ENCODE measurements at regions not wholly inside any gene's neighbourhood (a gene's known extent, or its start where the extent isn't known, plus 50 kb on each side); places are given as distances from the start of the nearest gene placed in this dataset.
"Not testable (repeated sequence)": the region's sequence is repeated elsewhere in the genome, so short reads cannot be mapped to it uniquely, and the experiment has no call there.

DNA sequence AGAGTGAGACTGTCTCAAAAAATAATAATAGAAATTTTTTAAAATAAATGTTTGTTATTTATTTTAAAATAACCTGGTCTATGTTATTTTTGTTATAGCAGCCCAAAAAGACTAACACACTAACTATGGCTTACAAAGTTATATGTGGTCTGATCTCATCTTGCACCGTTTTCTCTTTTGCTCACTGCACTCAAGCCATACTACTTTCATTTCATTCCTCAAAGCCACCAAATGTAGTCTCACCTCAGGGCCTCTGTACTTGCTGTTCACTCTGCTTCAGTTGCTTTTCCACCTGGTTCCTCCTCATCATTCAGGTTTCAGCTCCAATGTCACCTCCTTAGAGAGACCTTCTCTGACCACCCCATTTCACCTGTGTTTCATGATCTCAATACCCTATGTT, 55.2 kb upstream of the MDM1 start:
- DNase-seq (ENCODE audit: low read depth, low spot score), result no peak

DNA sequence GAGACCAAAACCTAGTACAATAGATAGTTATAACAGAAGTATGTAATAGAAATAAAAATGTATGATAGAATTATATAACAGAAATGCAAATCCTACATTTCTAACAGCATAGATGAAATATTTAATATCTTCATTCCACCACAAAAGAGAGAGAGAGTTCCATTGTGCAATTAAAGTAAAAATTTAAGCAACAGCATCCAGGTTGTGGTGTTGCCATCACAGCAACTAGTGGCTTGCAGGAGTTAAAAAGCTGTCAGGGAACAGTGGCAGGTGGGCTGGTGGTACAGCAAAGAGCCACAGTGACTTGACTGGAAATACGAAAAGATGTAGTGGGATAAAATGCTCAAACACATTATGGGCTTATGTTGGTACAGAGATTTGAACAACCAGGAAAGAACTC, 57.1 kb upstream of the MDM1 start:
- DNase-seq (ENCODE audit: low read depth, low spot score), result no peak

DNA sequence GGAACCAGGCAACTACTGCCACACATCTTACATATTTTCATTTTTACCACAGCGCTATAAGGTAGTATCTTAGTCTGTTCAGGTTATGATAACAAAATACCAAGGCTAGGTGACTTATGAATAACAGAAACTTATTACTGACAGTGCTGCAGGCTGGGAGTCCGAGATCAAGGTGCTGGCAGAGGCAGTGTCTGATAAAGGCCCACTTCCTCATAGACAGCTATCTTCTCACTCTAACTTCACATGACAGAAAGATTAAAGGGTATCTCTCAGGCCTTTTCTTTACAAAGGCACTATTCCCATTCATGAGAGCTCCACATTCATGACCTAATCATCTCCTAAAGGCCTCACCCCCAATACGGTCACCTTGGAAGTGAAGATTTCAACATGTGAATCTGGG, 59.8 kb upstream of the MDM1 start:
- no peak for DNase-seq (ENCODE audit: low read depth, low spot score)

DNA sequence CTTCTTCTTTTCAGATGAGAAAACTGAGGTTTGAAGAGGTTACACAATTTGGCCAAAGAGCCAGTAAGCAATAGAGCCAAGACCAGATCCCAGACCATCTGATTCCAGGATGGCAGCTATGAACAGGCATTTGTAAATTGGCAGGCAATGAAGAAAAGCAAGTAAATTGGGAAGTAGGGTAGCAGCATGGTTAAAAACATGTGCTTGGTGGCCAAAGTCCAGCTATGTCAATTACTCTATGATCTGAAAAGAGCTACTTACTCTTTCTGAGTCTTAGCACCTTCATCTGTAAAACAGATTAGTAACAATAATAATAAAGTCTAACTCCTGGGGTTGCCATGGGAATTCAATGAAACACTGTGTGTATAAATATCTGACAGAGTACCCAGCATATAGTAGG, 60.2 kb upstream of the MDM1 start:
- no peak for DNase-seq (ENCODE audit: low read depth, low spot score)

DNA sequence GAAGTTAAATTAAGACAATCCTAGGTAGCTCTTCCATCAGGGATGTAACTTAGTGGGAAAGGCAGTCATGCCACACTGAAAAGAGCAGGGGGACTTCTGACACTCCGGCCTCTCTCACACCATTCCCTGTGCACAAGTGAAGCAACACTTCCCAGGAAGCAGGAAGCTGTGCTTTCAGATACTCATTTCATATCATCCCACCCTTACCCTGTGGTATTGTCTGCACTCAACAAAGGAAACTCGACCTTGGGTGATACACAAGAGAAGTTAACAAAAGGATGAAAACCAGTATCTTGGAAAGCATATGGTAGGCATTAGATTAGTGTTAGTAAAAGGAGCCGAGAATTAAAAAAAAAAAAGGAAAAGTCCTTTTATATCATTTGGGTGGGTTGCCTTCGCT, 61.3 kb upstream of the MDM1 start:
- no peak for DNase-seq (ENCODE audit: low read depth, low spot score)

DNA sequence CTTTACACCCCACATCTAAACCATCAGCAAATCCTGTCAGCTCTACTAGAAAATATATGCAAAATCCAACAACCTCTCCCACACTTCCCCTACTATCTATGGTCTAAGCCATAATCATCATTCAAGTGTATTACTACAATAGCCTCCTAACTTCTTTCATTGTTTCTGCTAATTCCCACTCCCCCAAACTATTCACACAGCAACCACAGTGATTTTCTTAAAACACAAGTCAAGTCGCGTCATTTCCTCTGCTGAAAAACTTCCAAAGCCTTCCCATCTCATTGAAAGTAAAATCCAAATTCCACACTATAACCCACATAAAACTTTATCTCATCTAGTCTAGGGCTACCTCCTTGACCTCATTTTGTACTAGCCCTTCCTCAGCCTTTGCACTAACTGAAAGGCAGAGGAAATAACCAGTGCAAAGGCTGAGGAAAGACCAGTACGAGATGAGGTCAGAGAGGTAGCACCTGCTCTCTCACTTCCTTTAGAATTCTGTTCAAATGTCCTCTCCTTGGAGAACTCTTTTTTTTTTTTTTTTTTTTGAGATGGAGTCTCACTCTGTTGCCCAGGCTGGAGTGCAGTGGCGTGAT, 65.5 kb upstream of the MDM1 start:
- DNase-seq (ENCODE audit: low read depth, low spot score), result no peak

DNA sequence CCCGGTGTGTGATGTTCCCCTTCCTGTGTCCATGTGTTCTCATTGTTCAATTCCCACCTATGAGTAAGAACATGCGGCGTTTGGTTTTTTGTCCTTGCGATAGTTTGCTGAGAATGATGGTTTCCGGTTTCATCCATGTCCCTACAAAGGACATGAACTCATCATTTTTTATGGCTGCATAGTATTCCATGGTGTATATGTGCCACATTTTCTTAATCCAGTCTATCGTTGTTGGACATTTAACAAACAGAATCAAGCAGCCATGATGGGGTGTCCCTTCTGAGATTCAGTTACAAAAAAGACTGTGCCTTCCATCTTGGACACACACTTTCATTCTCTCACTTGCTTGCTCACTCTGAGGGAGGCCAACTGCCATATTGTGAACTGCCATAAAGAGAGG, 66.5 kb upstream of the MDM1 start:
- DNase-seq (ENCODE audit: low read depth, low spot score), result not testable (repeated sequence)

DNA sequence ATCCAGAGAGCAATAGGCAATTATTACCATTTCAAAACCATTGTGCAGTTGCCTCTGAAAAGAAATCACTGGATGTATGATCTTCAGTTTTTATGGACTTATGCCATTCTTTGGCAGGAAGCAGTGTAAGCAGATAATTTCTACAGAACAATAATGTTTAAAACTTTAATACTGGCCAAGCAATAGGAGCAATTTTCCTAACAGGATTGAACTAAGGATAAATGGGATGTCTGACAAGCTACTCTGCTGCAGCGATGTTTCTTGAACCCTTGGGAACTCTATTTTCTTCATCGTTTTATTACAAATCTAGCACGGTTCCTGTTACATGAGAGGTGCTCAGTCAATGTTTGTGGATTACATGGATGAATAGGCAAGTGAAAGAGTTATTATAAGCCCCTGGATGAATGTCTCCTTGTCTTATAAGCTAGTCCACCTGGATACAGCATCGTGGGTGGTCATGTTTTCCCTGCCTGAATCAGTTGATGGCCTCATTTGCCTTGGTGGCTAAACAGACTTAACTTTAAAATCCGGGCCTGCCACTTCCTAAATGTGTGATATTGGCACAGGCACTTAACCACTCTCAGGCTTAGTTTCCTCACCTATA, 68.2 kb upstream of the MDM1 start:
- DNase-seq (ENCODE audit: low read depth, low spot score), result no peak

DNA sequence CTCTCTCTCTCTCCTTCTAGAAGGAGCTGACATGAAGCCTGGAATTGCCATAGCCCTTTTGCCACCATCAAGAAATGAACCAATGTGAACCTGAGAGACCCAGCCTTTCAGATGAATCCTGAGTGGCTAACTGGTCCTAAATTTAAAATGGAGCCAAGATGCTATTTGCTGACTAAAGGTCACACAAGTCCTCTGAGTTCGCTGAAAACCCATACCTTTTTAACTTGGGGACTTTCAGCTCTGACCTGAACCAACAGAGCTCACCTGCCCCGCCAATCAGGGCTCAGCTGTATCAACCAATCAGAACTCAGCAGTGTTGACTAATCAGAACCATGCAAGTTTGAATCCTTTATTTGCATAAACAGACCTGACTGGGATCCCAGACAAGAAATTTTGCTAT, 70.3 kb upstream of the MDM1 start:
- DNase-seq (ENCODE audit: low read depth, low spot score), result no peak

DNA sequence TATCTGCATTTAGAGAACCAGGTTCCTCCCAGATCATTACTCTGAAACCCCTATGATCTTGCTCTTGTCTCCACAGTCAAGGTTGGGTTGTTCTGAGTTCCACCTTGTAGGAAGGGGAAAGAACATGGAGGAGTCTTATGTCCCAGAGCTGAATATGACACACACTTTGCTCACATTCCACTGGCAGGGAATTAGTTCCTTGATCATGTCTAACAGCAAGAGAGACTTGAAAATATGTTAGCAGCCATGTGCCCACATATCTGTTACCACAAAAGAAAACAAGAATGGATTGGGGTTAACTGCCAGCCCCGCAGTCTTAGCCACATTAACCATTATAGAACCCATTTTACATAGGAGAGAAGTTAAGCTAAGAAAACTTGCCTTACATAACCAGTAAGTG, 71.1 kb upstream of the MDM1 start:
- no peak for DNase-seq (ENCODE audit: low read depth, low spot score)

DNA sequence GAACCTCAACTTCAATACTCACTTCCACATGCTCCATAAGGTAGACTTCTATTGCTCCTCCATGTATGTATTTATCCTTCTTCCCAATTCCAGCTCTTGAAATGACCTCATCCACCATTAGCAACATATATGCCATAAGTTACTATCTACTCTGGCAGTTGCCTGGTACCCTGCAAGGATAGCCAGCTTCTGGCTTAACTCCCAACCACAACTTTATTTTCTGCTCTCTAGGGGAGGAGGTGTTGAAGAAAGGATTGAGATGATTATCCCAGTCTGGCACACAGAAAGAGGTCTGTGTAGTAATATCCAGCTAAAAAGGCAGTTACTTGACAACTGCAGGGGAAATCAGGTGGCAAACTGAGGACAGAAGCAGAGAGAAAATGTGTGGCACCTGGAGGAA, 71.5 kb upstream of the MDM1 start:
- DNase-seq (ENCODE audit: low read depth, low spot score), result no peak

DNA sequence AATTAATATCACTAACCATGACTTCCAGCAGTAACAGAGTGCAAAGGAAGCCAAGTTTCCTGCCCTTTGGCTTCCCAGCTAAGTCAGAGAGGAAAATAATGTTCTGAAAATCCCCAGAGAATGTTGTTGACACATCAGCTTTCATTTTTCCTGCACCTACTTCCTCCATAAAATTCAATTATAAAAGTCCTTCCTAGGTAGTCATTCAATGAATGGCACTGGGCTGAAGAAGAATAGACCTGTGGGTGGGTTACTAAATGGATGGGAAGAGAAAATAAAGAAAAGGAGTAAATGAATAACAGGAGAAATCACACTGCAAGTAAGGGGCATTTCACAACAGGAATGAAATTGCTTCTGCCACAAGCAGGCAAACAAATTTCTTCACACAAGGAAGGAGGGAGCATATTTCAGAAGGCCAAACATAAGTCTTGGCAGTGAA, 73.2 kb upstream of the MDM1 start:
- no peak for DNase-seq (ENCODE audit: low read depth, low spot score)

DNA sequence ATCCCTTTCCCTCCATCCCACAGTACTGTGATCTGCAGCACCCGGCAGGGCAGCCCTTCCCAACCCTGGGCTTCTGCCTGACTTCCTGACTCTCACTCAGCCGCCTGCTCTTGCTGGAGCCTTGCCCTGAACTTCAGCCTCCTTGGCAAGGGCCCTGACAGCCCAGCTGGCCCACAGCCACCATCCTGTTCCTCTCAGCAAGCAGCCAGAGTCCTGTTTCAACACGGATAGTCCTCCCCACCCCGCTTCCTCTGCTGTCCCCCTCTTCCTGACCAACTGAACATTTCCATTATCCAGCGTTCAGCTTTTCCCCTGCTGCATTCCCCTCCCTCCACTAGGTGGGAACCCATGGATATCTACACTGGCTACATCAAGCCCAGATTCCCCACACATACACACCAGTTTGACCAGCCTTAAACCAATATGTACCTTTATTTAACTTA, 74.0 kb upstream of the MDM1 start:
- peak; percentile 70 for DNase-seq (ENCODE audit: low read depth, low spot score)

DNA sequence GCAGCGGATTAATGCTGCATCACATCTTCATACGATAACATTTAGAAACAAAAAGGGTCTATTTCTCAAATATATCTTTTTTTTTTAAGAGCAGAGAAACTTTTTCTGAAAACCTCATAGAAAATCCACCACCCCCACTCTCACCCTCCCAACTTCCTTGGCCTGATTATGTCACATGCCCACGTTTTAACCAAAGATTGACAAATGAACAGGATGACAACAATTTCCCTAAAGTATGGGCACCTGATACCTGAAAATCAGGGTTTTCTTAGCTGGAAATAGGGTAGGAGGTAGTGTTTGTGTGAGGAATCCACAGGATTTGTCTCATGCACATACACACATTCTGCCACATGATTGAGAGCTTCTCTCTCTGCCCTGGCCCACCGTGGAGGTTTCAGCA, 74.7 kb upstream of the MDM1 start:
- no peak for DNase-seq (ENCODE audit: low read depth, low spot score)

DNA sequence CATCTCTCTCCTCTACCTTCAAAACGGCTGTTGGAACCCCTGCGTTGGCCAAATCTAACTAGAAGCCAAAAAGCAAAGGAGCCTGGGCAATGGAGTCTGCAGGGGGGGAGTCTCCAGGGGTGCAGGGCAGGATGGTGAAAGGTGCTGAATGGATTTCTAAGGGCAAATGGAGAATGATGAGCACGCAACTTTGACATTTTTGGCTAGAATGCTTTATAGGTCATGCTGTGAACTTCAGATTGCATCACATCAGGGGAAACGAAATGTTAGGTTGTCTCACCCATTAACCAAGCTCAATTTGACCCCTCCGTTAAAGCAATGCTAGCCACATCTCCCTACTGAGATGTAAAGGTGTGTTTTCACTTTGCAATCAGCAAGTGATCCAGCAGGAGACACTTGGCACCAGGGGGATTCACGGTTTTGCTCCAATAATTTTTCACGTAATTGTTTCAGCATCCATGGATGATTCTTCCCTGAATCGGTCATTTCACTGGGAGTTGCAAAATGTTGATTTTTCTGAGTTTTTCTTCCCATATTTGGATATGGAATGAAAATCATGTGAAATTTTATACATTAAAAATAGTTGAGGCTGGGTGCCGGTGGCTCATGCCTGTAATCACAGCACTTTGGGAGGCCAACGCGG, 78.0 kb upstream of the MDM1 start:
- no peak for DNase-seq (ENCODE audit: low read depth, low spot score)

DNA sequence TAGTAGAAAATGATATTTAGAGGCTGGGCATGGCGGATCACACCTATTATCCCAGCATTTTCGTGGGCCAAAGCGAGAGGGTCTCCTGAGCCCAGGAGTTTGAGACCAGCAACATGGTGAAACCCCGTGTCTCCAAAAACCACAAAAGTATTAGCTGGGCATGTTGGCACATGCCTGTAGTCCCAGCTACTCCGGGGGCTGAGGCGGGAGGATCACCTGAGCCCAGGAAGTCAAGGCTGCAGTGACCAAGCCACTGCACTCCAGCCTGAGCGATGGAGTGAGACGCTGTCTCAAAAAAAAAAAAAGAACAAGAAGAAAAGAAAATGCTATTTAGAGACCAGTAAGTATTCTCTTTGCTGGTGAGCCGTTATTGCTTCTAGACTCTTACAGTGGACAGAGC, 79.2 kb upstream of the MDM1 start:
- DNase-seq (ENCODE audit: low read depth, low spot score), result no peak

DNA sequence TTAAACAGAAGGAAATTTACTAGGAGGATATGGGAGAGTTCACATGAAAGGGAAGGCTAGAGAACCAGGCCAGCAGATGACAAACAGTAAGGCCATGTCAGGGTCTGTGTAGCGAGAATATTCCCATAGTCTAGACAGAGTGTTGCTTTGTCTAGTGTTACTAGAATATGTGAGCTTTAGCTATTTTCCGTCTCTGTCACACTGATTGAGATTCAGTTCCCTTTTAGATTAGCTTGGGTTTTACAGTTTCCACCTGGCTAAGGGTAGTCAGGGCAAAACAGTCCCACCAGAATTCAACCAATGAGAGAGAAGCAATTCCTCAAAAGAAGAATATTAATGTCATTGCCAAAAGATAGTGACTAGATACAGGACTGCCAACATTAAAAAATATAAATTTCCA, 82.8 kb upstream of the MDM1 start:
- no peak for DNase-seq (ENCODE audit: low read depth, low spot score)

DNA sequence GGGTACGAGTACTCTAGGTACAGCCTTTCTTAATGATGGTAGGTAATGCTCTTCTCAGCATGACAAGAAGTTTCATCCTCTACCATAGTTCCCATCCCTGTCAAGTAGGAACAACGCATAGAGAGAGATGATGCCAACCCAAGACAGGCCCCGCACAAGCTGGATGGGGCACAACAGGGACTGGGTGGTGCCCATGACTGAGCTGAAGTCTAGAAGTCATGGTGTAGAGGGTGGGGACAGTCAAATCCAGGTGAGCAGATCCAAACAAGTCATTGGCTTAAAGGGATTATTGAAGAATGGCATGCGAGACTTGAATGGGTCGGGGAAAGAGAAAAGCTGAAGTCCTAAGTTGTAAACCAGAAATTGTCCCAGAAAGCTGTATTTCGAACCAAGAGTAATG, 84.2 kb upstream of the MDM1 start:
- DNase-seq (ENCODE audit: low read depth, low spot score), result no peak

DNA sequence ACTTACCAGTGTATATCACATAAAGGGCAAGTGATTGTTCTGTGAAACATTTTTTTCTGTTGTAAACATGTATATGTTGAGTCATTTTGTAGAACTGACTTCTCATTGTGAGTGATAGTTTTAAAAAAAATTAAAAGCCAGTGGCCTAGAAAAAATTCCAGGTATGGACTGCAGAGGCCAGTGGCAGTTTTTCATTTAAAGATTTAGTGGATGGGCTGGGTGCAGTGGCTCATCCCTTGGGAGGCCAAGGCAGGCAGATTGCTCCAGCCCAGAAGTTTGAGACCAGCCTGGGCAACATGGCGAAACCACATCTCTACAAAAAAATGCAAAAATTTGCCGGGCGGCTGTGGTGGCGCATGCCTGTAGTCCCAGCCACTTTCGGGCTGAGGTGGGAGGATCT, 84.7 kb upstream of the MDM1 start:
- no peak for DNase-seq (ENCODE audit: low read depth, low spot score)

DNA sequence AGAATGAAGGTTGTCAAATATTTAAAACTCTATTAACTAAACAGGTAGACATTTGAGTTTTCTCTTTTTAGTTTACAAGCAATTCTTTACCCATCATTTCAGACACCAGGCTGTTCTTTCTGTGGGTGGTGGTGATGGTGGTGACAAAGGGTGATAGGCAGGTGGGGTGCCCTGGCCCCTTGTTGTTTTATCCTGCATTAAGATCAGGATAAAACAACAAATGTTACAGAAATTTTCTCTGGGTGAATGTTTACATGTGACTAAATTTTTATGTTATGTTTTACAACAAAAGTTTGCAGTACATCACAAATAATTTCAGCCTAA, 85.9 kb upstream of the MDM1 start:
- no peak for DNase-seq (ENCODE audit: low read depth, low spot score)

DNA sequence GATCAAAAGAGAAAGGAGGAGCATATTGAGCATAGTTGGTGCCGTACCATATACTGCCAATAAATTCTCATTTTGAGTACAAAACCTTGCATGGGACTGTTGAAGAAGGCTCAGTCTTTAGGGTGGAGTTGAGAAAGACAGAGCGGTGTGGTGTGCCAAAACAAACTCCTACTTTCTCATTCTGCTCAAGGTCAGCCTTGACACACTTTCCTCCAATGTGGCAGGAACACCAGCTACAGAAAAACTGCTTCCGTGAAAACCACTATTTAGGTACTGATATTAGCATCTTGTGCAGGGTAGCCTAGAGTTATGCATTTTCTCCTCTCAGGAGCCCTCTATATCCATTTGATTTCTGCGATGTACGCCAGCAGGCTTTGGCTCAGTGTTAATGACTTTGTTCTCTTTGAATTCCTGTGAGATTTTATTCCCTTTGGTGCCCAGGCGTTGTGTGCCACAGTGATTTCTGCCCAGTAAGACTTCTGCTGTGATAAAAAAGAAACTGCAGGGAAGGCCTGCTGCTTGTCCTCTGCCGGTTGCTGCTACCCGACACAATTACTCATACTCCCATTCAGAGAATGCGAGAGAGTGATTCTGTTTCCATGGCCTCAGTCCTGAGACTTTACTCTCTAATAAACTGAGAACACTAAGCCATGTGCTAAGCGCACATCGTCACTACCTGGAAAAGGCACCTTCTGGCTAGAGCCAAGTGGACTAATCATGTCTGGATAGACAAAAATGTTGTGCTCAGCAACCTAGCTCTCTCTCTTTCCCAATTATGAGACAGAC, 88.3 kb upstream of the MDM1 start:
- DNase-seq (ENCODE audit: low read depth, low spot score), result no peak

DNA sequence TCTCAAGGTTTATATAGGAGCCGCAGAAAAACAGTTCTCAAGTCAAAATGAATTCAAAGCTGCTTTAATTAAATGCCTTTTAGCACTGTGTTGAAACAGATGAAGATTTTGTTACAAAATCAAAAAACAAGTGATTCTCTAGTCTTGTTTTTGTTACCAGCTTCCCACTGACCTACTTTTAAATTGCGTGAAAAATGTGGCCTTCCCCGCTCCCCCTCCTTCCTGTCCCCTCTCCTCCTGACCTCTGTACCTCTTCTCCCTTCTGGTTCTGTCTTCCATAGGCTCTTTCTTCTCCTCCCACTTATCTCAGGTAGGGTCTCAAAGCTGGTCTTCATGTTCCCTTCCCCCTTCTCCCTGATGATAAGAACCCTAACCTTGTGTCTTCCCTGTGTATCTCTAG, 90.0 kb upstream of the MDM1 start:
- no peak for DNase-seq (ENCODE audit: low read depth, low spot score)

All from smooth muscle cell of the brain vasculature (primary cell).